Inflammatory macrophage treated with lipopolysaccharide for 1 hour (primary cell): ENCODE measurements at regions not wholly inside any gene's neighbourhood (a gene's known extent, or its start where the extent isn't known, plus 50 kb on each side); places are given as distances from the start of the nearest gene placed in this dataset.
A peak's percentile ranks its signal among the peaks of the same experiment; 100 is the strongest.

Experiments
- DNase-seq, 2 donors: peaks; one replicate each; pipeline ENCODE4 v3.0.0-alpha.2; 2020 to 2022

DNA sequence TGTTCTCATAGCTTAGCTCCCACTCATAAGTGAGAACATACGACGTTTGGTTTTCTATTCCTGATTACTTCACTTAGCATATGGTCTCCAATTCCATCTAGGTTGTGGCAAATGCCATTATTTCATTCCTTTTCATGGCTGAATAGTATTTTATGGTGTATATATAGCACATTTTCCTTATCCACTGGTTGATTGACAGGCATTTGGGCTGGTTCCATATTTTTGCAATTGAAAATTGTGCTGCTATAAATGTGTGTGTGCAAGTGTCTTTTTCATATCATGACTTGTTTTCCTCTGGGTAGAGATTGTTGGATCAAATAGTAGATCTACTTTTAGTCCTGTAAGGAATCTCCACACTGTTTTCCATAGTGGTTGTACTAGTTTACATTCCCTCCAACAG, 133.0 kb upstream of the TAB2 start:
- DNase-seq: no peak

DNA sequence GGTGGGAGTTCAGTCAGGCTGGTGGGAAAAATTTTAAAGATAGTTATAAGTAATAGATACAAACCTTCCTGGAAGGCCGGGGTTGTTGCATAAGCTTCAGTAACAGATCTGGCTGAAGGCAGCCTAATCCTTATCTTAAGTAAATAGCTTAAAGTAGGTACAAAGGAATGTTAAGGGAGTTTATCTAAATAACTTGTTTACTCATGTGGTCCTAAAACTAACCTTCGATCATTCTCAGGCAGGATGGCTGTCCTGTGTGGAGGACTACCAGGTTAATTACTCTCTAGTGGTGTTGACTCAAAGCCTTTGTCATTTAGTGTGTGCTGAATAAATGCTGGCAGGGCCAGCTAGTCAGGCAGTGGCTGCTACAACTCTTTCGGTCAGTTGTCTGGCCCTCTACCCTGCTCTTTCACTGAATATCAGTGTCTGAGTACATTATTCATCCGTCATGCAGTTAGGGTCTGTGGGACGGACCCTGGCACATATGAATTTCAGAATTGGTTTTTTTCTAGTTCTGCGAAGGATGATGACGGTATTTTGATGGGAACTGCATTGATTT, 131.6 kb upstream of the TAB2 start:
- no peak for DNase-seq

DNA sequence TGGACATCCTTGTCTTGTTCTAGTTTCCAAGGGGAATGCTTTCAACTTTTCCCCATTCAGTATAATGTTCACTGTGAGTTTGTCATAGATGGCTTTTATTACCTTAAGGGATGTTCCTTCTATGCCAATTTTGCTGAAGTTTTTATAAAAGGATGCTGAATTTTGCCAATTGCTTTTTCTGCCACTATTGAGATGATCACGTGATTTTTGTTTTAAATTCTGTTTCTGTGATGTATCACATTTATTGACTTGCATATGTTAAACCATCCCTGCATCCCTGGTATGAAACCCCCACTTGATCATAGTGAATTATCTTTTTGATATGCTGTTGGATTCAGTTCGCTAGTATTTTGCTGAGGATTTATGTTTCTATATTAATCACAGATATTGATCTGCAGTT, 130.6 kb upstream of the TAB2 start:
- no peak for DNase-seq

DNA sequence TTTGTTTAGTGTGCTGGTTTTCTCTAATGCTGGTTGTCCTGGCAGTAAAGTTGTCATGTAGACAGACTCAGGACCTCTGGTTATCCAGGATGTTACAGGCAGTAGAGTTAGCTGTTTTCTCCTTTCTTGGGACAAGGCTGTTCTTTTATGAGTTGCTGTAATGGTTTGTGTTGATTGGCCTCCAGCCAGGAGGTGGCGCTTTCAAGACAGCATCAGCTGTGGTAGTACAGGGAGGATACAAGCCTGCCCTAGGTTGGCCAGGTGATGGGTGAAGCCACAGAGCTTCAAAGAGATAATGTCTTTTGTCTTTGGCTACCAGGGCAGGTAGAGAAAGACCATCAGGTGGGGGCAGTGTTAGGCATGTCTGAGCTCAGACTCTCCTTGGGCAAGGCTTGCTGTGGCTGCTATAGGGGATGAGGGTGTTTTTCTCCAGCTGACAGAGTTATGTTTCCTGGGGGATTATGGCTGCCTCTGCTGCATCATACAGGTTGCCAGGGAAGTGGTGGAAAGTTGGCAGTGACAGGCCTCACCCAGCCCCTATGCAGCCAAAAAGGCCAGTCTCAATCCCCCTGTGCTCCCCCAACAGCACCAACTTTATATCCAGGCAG, 127.2 kb upstream of the TAB2 start:
- DNase-seq: peak; percentile 49 to 68

DNA sequence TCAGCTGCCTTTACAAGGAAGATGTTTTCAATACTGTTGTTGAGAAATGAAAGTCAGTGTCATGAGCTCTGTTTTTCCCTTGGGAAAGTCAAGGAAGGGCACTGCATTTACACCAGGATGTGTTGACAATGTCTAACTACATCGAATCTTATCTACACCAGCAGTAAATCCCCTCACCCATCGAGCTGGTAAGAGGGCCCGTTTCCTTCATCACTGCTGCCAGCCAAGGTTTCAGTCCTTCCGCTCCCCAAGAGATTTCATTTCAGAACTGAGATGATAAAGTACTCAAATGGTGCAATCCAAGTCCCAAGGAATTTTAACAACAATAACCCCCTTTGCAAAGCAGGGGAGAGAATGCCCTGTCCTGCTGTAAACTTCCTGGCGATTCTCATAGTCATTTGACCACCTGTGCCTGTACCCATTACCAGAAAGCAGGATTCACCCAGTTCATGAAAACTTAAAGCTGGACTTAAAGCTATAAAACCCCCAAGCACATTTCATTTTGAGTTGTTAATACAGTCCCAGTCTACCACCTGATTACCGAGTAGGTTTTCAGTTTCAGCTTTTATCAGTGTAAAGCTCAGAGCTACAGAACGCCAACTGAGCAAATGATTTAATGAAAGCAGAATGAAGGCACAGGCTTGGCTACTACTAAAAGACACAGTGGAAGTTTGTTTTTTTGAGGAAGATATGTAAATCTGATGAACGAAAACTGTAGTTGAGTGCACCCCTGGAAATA, 122.5 kb upstream of the TAB2 start:
- DNase-seq: no peak

DNA sequence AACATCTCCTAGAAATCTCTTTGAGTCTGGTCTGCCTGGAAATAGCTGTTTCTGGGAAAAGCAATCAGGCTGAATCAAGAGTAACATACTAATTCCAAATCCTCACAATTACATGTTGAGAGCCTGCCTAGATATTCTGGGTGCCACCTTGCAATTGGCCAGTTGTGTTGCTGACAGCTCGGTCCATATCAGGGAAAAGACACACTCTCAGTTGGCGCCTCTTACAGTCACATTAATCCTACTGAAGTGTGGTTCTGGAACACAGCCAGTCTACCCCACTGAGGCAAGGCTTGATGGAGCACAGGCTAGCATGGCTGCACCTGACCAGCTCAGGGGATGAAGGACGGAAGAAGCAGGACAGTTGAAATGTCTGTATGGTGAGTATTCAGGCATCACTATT, 121.4 kb upstream of the TAB2 start:
- no peak for DNase-seq

DNA sequence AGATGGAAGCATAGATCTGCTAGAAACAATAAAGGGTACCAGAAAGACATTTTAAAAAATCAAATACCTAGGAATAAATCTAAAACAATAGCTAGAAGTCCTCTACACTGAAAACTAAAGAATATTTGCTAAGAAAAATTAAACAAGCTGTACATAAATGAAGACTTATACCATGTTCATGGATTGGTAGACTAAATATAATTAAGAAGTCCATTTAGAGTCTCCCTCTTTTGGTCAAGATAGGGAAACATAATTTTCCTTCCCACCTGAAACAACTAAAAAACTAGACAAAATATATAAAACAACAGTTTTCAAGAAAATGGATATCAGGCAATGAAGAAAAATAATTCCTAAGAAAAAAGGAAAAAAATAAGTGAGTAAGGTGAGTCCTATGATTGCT, 120.0 kb upstream of the TAB2 start:
- DNase-seq: no peak

DNA sequence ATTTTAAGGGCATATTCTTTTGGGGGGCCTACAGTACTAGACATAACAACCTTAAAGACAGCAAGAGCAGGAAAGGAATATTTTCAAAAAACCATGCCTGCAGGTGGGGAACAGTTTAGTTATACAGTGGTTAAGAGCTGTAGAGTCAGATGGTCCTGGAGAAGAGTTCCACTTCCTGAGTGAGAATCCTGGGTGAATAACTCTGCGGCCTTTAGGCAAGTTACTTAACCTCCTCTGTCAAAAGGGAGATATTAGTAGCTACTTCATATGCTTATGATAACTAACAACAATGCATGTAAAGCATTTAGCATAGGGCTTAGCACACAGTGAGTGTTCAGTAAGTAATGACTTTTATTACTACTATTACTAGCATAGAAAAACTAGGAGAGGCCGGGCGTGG, 119.2 kb upstream of the TAB2 start:
- DNase-seq: no peak

DNA sequence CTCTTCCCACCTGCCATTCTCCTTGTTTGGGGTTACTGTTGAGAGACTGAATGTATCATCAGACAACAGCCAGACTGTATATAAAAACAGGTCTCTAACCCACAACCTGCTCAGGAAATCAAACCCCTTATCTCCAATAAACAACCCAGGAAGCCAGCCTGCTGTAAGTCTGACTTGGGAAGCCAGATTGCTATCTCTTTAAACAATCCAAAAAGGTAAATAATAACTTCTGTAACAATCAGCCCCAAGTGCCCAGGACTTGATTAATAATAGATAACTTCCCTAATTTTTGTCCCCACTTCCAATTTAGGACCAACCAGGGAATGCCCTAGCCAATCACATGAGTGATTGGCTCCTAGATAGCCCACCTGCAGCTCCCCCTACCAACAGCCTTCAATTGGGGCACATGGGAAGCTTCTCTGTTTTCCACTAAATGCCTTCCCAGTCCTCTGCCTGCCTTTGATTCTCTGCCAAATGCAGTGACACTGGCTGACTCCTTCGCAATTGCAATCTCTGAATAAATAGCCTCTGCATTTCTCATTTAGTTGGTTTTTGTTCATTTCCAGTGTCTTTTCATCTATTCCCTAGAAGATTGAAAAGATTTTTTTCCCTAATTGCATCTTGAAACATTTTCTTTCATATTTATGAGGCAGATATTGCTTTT, 117.1 kb upstream of the TAB2 start:
- DNase-seq: no peak

DNA sequence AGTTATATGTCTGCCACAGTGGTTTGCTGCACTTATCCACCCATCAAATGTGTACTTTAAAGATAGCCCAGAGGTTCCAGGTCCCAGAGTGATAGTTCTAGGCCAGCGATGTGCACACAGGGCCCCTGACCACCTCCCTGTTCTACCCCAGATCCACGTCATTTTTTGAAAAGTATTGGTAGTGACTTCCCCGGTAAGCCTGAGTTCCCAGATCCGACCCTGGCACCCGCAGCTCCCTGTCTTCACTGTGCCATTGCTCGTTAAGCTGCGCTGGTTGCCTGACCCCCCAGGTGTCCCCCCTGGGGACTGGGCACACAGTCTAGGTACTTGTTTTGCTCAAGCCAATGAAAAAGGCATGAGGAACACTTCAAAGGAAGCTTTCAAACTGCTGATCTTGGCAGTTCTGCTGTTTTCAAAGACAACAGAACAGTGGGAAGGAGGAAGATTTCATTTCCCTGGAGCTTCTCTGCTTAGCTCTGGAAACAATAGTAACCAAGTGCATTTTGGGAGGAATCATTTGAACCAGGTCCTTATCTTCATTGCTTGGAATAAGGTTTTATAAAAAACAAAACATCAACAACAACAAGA, 116.3 kb upstream of the TAB2 start:
- no peak for DNase-seq

DNA sequence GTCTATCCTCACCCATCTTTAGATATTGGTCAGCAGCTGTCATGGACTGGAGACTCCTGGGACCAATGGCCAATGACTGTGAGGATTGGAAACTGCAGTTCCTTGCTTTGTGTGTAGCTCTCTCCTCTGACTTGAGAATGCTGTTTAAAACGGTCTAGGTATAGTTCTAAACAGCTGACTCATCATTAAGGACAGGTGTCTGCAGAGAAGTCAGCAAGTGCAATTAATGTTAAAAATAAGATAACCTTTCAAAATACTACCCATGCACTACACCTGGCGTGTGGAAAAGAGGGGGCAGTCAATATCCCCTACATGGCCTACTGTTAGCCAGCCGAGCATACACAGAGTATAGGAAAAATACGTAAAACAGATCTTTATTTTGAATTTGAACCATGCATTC, 115.4 kb upstream of the TAB2 start:
- DNase-seq: no peak

DNA sequence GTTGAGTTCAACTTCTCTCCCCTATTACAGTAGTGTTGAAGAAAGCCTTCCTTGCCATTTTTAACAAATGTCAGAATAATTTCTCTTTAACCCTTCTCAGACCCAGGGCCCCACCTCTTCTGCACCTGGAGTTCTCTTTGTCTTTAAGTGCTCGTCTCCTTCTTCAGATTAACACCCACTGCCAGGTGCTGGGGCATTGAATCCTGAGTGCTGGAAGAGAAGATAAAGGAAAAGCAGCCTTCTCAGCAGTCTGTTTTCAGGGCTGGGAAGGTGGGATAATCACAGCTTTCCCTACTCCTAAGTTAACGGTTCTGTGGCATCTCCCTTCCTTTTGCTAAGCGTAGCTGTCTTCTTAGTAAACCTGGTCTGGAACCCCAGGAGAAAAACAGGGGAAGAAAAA, 114.6 kb upstream of the TAB2 start:
- no peak for DNase-seq

DNA sequence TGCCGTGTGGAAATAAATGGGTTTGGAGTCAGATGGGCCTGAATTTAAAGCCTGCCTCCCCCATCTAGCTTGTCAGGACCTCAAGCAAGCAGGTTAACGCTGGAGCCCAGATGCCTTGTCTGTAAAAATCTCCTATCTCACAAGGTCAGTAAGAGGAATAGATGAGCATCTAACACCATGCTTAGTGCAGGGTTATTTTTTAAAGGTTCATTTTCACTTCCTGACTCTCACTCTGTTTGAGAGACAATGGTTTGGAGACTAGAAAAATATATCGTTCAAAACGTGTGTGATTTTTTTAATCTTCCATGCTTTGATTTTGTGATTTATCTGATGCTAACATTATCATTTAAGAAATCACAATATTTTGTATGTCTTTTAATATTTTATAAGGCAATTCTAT, 114.0 kb upstream of the TAB2 start:
- no peak for DNase-seq

DNA sequence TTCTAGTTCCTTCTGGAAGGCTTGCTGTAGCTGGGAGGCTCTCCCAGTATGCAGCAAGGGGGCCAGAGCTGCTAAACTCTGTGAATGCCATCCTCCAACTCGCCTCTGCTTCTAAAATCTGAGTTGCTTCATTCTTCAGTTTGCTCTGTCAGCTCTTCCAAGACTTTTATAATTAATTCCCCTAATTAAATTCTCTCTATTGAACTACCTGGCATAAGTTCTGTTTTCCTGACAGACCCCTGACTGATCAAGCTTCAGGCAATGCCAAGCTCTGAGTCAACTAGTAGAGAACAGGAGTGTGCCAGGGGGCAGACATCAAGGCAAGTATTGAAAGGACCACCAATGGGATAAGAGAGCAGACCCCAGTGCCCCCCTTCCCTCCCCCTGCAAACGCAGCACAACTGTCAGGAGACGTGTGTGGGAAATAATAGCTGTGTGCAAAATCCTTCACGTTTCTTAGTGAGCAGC, 109.3 kb upstream of the TAB2 start:
- DNase-seq: no peak

DNA sequence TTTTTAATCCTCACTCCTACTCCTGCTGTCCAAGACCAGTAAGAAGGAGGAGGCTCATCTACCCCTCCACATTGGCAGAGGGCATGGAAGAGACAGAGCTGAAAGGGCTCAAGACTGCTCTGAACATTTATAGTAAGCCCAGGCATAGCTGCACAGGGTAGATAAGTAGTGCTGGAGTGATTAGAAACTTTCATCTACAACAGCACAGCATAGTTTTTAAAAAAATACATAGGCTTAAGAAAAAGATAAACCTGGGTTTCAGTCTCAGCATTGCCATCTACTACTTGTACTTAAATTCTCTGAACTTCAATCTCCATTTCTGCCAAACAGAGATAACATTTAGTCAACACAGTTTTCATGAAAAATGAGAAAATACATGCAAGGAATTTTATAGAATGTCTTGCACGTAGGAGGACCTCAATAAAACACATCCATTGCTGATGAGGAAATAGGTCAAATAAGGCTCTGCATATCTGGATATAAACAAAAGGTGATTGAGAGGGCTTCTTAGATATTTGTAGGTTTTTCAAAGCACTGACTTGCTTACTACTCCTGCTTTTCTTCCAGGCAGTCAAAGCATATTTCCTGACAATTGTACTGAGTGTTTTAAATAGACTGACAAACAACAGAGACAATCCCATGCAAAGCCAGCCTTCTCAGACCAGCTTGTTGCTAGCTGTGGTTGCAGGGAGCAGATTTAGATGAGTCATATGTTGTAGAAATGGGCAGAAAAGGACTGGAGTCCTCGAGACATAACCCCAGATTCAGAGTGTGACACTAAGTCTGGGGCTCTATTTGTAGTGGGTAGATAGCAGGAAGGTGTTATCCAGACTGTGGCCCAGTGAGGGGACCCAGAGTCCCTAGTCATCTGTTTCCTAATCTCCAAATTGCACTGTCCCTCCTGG, 107.4 kb upstream of the TAB2 start:
- peak; percentile 46 to 57 for DNase-seq

DNA sequence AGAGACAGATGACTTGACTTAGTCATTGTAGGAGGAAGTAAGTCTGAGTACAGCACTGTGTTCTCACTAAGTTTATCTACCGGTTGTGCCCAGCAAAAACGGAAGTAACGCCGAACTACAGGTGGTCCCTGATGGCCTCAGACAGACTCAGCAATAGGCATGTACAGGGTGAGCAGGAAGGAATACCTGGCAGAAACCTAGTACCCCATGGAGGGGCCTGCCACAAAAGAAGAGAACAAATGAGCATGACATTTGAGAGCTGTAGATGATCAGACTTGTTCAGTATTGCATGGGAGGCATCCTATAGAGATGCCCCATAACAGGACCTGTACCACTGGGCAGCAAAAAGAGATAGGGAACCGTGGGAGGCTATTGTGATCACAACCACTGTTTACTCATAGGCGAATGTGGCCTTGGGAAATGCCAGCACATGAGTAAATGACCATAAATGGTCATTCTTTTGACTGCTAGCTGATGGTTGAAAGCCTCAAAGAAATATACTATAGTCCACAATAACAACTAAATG, 106.4 kb upstream of the TAB2 start:
- DNase-seq: peak; percentile 70 to 77

DNA sequence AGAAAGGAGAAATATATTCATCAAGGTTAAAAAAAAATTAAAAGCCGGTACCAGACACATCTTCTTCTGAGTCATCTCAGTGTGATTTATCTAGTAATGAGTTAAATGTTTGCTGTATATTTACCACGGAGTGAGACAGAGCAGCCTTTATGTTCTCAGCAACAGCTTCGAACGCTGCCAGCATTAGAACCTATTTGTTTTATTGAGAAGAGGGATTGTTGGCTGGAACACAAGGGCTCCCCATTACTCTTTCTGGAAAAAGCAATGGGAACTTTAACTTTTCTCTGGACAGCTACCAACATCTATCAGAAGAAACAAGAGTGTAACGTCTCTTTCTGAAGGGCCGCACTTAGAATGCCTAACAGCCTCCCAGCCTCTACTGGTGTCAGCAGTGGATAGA, 105.3 kb upstream of the TAB2 start:
- DNase-seq: no peak

DNA sequence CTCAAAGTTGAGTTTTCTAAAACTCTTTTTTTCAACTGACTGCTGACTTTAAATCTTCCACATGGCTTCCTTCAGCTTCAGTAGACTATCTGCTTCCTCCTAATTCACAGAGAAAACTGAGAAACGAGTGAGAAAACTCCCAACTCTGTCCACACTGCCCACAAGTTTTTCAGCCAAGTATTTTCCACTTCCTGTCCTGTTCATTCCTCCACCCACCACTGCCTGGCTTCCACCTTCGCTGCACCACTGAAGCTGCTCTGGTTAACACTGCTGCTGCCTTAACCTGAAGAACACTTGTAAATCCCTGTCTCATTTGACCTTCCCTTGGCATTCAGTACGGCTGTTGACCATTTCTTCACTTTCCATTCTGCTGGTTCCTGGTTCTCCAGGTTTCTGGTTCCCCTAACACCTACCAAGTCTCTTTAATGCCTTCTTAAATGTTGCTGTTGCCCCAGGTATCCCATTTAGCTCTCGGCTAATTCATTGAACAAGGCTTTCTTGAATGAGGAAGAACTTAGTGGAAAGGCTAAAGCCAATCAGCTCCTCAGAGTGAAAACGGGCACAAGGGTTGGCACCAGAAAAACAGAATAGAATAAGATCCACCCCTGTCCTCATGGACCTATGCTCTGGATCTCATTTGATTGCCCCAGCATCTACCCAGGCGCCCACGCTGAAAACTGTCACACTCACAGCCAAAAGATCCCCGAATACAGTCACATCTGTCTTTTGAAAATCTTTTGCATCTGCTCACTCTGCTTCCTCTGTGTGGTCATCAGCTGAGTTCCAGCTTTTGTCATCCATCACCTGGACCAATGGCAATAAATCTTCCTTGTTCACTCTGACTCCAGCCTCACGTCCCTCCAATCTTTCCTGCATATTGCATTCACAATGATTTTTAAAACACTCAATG, 104.4 kb upstream of the TAB2 start:
- peak; percentile 70 to 88 for DNase-seq

DNA sequence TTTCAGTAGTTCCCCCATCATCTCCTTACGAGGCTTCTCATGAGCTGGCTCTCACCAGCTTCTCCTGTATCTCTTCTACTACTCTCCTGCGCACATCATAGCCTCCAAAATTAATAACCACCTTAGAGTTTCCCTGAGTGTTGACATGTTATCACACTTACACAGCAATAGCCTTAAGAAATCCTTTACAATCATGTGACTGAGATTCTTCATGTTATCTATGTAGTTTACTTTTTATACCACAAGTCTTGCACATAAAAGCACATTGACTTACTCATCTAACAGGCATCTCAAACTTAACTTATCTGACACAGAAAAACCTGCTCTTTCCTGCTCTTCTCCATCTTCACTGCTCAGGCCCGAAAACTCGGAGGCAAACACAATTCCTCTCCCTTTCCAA, 103.7 kb upstream of the TAB2 start:
- no peak for DNase-seq

DNA sequence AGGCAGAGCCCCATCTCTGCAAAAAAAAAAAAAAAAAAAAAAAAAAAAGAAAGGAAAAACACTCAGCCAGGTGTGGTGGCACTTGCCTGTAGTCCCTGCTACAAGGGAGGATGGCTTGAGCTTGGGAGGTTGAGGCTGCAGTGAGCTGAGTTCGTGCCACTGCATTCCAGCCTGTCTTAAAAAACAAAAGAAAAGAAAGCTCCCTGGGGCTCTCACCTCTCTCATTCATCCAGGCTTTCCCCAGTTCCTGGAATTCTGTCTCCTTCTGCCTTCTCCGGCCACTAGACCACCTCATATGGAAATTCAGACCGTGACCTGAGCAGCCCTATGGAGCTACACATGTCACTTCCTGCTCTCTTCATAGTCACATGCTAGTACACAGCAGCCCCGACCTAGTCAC, 101.1 kb upstream of the TAB2 start:
- DNase-seq: no peak

DNA sequence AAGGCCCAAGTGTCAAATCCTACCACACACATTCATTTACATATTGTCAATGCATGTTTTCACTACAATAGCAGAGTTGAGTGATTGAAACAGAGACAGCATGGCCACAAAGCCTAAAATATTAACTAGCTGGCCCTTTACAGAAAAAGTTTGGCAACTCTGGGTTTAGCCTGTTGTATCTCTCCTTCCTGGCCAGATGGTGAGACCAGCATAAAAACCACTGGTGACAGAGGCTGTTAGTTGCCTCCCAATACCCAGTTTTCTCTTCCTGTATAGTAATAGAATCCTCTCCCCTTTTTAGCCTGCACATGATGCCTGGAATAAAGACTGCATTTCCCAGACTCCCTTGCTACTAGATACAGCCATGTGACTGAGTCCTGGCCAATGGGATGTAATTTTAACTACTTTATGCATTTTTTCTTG, 100.0 kb upstream of the TAB2 start:
- DNase-seq: no peak
